Stimulated activated CD4-positive, alpha-beta T cell treated with anti-CD3 and anti-CD28 coated beads, Interleukin-15, amount 100 ng/mL, for 24 hours (primary cell): ENCODE measurements at regions not wholly inside any gene's neighbourhood (a gene's known extent, or its start where the extent isn't known, plus 50 kb on each side); places are given as distances from the start of the nearest gene placed in this dataset.
"Not testable (repeated sequence)": the region's sequence is repeated elsewhere in the genome, so short reads cannot be mapped to it uniquely, and the experiment has no call there.

Source experiments
- DNase-seq: peaks from one replicate; pipeline ENCODE4 v3.0.0-alpha.2; 2020

DNA sequence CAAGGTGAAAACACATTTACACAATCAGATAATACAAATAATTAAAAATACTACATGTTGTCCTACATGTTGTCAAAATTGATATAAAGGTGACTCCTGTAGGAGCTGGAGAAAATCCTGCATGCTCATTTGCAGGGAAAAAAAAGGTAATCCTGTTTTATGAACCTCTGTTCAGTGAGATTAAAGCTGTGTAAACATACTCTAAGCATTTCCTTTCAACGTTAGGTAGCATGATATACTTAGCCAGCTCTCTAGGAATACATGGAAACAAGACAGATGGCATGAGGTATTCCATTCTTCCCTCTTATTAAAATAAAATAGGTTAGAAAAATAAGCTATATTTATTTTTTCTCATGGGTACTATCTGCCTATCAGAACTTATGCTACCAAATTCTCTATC is 635.7 kb upstream of the FLRT2 start:
- no peak for DNase-seq

DNA sequence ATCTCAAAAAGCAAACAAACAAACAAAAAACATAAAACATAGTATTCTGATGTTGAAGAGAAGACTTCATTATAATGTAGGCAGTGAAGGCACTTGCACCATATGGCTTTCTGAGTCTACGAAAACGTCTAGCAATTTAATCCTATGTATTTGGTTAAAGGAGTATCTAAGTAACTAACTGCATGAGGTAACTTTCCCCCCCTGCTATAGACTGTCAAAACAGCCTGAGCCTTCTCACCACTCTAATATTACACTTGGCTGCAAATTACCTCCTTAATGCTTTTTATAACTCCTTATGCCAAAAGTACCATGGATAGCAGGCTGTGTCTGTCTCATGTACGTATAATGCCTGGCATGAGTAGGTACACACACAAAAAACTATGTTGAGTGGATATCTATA is 607.6 kb upstream of the FLRT2 start:
- no peak for DNase-seq

DNA sequence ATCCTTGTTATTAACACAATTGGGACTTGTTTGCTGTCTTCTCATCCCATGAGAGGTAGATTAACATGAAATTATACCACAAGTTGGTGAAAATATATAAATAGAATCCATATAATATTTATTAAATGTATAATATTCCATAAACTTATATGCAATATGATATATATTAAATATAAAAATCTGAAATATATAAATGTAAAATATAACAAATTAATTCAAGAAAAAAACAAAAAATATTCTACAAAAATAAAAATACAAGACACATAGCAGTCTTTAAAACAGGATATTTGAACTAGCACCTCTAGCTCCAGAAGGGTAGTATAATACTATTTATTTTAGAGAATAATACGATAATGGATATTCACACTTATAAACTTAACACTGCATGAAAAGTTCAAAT is 603.3 kb upstream of the FLRT2 start:
- DNase-seq: no peak

DNA sequence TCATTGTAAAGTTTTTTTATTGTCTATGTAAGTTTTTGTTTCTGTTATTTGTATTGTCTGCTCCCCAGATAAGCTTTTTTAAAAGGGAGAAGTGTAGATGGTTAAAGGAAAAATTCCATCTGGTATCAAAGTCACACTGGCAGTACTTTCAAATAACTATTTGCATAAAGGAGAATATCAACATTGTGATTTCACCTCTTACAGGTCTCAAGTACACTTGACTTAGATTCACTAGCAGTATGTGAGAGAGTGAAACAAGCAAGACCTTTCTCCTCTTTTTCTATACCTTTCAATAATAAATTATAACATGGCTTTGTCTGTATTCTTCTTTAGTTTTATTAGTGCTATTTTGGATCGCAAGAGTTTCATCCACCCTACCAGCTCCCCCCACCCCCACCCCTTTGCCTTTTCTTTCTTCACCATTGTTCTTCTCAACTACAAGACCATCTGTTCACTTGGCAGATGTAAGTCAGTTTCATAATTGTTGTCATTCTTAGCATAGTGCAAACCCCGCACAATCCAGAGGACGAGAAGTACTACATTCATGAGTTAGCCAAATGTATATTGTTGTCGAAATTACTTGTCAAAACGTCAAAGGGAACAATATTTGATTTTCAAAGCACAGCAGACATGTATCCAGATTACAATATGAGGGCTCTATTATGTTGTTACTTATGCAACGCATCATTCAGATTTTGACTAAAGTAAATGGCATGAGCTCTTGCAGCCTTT is 602.7 kb upstream of the FLRT2 start:
- no peak for DNase-seq

DNA sequence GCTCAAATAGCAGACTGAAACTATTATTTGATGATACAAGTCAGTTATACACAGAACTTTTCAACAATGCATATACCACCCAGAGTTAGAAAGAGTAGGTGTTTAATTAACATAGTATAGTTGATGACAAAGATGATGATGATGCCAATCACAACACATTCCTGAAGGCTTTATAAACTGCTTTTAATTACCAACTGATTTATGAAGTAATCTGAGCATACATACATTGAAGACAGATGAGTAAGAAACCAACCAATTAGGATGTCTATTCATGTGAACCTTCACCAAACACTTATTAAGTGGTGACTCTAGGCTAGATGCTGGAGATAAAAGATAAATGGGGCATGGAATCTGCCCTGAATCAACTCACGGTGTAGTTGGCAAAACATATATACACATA is 600.9 kb upstream of the FLRT2 start:
- no peak for DNase-seq

DNA sequence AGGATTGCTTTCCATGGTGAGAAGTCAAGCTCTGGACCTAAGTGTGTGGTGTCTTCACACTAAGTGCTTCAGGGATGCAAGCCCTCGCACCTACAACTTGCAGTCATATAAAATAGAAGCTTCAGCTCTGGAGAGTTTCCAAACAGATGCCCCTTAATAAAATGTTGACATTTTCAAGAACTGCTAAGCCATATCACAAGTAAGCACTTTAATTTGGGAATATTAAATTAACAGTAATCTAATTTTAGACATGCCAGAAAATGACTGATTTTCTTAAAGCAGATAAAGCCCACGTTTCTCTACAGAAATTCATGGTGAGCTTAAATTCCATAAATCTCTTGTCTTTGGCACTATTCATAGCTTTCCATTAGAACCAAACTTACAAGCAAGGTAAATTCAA is 600.1 kb upstream of the FLRT2 start:
- DNase-seq: no peak

DNA sequence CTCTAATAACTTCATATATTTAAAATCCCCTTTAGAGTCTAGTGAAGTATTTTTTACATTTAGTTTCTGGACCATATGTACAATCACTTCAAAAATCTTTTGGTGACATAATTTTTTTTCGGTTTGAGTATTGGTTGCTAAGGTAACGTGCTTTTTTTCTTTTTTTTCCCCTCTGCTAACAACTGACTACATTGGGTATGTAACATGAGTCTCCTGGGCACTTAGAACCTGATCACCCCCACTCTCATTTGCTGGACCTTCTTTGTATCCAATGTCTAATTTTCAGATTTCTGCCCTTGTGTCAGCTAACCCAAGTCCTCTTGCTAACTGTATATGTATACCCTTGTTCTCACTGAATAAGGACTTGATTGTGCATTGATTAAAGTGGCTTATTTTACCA is 592.9 kb upstream of the FLRT2 start:
- DNase-seq: no peak

DNA sequence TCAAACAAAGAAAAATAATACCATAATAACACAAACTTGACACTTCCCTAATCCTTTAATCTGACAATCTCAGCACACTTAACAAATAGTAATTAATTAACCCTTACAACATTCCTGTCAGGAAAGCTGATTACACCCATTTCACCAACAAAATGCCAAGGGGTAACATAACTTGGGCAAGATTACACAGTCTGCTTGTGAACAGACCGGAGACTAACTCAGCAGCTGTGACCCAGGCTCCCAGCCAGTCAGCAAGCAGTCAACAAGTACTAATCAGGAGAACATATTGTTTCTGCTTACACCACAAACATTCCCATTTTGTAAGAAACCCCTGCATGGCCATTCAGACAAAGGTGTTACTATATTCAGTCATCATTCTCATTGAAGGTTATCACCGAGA is 592.5 kb upstream of the FLRT2 start:
- DNase-seq: no peak

DNA sequence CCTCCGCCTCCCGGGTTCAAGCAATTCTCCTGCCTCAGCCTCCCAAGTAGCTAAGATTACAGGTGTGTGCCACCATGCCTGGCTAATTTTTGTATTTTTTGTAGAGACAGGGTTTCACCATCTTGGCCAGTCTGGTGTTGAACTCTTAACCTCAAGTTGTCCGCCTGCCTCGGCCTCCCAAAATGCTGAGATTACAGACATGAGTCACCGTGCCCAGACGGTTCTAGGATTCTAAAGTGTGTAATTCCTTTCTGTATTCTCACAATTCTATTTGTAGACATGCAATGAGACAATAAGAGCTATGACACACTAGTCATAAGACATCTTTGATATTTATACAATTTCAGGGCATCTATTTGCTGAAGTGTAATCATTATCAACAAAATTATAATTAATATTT is 585.0 kb upstream of the FLRT2 start:
- DNase-seq: not testable (repeated sequence)

DNA sequence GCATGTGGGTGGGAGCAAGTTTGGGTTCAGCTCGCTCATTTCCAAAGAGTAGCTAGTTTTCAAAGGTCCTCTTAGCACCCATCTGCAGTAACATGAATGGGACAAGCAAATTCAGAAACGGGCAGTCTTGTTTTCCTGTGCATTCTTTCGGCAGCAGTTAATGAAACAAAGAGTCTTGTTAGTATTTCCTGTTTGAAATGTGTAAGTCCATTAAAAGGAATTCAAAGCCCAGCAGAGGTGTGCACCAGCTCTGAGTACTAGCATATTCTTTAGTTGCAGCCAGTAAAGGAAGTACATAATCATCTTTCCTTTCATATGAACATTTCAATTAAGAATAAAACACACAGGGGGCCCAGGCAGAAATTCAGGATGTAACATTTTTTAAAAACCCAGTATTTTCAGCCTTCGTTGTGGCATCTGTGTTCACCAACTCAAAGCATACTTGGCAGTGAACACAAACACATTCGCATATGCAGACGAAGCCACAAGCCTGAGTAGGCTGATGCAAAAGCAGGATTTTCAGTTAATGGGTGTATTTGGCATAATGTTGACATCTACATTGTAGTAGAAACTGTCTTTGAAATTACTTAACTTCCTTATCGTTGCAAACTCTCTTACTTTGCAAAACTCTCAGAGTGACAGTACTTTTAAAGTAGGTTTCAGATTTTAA is 570.0 kb upstream of the FLRT2 start:
- no peak for DNase-seq

DNA sequence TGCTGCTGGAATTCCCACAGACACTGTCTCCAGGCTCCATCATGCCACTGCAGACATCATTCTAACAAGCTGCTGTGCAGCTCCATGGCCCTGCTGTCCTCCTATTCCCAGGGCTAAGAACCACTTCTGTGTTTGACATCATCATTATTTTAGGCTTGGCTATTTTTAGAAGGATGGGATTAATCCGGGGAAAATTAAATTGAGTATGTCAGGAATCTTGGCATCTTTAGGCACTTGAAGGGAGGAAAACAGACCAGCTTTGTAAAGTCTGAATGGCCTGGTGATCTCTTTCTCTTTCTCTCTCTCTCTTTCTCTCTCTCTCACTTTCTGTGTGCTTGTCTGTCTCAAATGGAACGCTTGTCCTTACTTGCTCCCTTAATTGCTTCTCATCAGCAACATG is 568.3 kb upstream of the FLRT2 start:
- DNase-seq: no peak

DNA sequence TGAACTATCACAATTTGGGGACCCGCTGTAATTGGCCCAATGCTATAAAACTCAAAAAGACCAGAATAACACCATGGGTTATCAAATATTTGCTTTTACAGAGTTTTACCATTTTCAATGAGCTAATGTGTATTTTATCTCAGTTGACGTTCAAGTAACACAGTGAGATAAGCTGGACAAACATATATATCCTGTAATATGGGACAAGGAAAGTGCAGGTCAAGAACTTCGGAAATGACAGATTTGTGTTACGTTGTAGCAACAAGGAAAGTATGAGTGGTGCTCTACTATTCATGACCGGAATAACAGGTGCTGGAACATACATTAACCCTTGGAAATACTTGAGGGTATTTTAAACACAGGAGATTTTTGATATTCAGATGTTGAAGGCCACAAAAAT is 566.4 kb upstream of the FLRT2 start:
- DNase-seq: no peak

DNA sequence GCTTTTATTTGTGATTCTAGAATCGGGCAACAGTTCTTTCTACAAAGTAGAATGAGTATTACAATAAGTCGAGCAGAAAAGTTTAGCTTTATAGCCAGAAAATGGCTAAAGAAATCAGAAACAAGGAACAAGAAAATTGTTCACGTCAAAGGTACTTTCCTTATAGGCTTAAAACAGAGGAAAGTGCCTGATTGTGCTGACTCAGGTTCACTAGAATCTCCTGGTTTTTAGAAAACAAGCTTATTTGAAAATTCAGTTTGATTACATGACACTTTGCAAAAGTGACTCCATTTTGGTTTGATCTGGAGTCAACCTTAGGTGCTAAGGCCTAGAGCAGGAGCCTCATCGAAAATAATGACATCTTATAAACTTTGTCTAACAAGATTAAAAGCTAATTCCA is 564.7 kb upstream of the FLRT2 start:
- no peak for DNase-seq

DNA sequence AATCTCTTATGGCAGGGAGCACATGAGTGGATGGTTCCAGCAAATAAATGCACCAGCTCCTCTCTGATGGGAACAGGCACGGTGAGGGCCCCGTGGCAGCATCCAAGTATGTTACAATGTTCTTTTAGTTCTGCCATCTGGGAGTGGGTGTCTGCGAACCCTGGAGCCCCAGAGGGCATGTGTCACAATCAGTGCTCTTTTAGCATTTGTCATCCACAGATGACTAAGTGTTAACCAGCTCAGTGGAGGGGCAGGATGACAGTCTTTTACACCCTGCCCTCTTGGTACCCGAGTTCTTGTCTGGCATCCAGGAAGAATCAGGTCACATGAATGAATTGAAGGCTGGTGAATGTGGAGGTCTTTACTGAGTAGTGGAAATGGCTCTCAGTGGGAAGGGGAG is 560.4 kb upstream of the FLRT2 start:
- DNase-seq: no peak

DNA sequence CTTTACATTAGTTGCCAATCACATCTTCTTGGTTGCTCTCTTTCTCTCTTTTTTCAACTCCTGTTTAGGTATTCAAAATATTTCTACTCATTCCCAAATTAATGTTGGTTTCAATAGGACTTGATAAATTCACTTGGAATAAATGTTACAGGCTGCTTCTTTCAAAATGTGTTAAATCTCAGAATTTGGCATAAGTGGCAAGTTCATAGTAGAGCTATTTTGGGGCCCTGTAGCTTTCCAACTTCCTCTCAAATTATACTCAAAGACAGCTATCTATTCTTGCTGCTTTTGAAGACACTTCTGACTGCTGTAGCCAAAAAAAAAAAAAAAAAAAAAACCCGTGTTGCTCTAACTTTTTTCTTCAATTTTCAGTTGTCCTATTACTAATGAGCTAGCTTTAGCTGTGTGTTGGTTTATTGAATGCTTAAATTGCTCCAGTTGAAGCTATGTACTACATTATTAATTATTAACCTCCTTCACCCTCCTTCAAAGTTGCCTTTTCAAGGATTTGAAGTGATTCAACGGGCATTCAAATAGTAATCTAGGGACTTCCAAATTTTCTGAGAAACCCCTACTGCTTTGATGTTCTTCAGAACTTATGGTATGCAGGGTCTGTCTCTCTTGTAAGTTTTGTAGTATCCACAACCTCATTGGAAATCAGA is 554.6 kb upstream of the FLRT2 start:
- DNase-seq: no peak

DNA sequence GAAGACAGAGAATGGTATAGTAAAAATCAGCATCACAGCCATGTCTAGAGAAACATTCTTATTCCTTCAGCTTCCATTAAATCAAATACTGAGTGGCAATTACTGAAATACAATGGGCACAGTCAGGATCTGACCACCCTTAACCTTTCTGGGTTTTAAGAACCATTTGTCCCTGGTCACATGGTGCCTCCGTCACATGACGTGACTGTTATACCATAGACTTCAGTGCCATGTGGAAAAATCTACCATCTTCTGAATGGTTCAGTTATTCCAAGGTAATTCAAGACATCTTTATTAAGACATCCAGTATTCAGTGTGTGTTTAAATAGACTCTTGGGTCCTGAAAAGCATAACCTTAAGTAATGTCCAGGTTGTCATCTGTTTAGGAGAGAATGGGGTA is 553.1 kb upstream of the FLRT2 start:
- no peak for DNase-seq

DNA sequence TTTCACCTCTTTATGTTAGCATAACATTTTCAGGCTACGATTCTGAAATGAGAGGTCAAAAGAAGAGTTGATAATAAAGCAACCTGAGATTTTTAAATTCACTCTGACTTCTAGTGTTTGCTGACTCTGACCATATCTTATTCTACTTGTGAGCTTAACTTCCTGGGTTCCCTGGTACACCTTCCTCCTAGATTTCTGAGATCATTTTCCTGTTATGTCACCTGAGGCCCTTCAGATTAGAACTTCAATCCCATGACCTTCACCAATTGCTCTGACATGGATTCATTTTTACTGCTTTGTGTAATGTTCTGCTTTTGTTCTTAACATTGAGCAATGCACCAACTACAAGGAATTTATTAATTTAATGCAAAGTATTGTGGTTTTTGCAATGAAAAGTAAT is 542.9 kb upstream of the FLRT2 start:
- no peak for DNase-seq

DNA sequence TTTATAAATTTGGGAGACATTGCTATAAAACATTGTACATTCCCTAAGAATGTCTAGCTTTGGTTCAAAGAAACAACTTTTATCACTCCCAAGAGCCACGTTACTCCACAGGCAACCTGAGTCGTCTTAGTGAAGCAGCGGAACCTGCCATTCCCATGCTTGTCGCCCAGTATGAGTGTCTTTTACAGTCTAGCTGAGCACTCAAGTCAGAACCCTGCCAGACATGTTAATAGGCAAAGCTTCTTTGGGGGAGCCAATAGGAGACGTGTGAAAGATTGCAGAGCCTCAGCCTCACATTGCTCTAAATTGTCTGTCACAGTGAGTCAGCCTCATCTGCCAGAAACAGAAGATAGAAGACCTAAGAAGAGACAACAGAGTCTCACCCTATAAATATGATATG is 541.6 kb upstream of the FLRT2 start:
- no peak for DNase-seq

DNA sequence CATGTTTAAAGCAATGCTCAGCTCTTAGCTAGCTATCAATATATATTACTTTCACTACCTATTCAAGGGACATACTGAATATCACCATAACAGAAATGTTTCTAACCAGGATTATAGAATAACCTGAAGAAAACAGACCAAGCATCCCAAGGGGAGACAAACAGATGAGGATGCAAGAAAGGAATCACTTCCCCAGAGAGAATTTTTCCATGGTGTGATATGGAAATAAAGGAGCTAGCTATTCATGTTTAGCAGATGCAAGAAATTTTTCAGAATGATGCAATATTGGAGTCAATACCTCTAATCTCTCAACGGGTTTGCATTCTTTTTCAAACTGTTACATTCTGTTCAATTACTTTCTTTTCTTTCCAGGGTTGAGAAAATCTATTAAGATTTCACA is 538.9 kb upstream of the FLRT2 start:
- no peak for DNase-seq

DNA sequence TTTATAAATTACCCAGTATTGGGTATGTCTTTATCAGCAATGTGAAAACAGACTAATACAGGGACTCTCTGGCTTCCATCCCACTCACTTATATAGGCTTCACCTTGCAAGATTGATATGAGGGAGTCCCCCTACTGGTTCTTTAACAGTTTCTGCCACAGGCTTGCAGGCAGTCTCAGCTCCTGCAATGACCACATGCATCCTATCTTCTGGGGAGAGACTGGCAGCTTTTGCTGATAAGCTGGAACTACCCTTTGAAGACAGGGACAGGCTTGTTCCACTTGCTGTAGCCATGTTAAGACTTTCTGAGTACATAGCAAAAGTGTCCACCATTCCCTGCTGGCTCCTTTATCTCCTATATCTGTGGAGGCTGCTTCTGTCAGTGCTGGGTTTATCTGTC is 531.7 kb upstream of the FLRT2 start:
- no peak for DNase-seq

DNA sequence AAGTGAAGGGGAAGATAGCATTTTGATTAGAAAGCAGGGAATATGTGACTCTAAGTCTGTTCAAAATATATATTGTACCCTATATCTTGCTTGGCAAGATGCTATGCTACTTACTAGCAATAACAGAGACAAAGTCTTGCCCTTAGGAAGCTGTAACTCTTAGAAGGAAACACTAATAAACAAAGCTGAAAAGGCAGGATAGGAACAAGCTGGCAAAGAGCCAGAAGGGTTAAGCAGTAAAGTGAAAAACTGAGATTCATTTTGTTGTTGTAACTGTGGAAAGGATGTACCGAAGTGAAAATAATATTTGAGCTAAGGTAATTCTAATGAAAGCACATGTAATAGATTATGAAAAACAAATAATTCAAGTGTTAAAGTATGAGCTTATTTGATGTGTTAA is 527.1 kb upstream of the FLRT2 start:
- DNase-seq: no peak

DNA sequence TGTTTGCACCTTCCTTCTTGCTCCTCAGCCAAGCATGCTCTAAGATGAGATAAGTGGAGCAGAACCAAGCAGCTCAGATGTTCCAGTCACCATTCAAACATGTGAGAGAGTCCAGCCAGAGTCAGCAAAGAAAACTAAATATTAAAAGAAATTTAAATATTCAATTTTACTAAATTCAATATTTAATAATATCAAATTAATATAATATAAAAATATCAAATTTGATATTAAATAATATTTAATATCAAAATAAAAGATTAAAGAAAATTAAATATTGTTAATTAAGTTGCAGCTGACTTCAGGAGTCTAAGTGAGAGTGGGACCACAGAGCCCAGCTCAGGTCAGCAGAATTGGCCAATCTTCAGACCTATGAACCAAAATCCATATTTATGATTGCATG is 526.1 kb upstream of the FLRT2 start:
- DNase-seq: no peak

DNA sequence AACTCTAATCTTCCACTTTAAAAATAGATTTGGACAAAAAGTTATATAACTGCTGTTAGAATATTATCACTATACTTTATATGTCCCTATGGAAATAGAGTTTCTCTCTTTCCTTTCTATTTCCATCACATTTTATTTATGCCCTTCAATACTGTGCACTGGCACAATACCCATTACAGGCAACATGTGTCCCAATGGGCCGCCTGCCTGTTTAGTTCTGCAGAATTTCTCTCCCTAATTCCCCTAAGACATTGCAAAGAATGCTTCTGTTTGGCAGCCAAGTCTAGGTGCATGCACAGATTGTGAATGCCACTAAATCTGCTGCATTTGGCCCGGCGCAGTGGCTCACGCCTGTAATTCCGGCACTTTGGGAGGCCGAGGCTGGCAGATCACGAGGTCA is 520.4 kb upstream of the FLRT2 start:
- DNase-seq: no peak

DNA sequence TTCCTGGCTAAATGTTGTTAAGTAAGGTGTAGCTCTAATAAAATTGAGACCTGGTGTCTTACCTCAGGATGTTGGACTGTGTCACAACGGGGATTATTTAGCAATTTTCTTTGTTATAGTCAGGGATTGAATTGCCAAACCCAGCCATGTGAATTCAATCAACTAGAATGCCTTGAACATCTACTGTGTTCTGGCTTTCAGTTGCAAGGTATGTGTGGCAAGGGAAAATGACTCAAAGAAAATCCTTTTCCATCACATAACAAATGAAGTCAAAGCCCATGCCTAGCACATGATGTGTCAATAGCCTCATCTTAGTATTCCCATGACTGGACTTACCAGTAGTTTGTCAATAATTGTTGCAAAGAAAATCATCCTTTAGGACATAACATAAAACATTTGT is 519.8 kb upstream of the FLRT2 start:
- DNase-seq: no peak

DNA sequence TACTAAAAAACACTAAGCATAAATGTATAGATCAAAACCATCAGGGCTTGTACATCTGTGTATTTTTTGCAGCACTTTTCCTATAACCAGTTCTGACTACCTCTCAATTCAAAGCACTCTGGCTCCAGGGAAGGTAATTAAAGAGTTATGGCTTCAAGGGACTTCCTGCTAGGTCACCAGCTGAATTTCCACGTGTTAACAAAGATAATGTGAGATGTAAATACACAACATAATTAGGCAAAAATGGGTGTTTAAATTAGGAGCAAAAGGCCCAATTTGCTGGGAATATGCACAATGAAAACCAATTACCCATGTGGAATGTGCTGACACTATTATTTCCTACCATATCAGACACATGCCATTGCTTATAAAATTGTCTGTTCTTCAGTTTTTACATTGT is 513.4 kb upstream of the FLRT2 start:
- no peak for DNase-seq
